Parathyroid adenoma (tissue), 2 donors: ENCODE measurements at regions not wholly inside any gene's neighbourhood (a gene's known extent, or its start where the extent isn't known, plus 50 kb on each side); places are given as distances from the start of the nearest gene placed in this dataset.

Experiments
- H2AFZ ChIP-seq: fragments of 300-600 bp; sonication (generic); one replicate; pipeline ENCODE4 v1.7.0; 2017; ENCODE audit warnings: antibody characterized with exemption, mild to moderate bottlenecking
- H3K27ac ChIP-seq: fragments of 300-600 bp; sonication (generic); one replicate; pipeline ENCODE4 v1.7.0; 2017
- H3K27me3 ChIP-seq: fragments of 300-600 bp; sonication (generic); one replicate; pipeline ENCODE4 v1.7.0; 2017; ENCODE audit warnings: low read length; ENCODE audit not compliant: control insufficient read depth, insufficient read depth
- H3K36me3 ChIP-seq: fragments of 300-600 bp; sonication (generic); one replicate; pipeline ENCODE4 v1.7.0; 2017; ENCODE audit warnings: low read length; ENCODE audit not compliant: control insufficient read depth, insufficient read depth
- H3K4me1 ChIP-seq: fragments of 300-600 bp; sonication (generic); one replicate; pipeline ENCODE4 v1.7.0; 2017; ENCODE audit warnings: control low read depth
- H3K4me2 ChIP-seq: fragments of 300-600 bp; sonication (generic); one replicate; pipeline ENCODE4 v1.7.0; 2017; ENCODE audit warnings: low read length
- H3K4me3 ChIP-seq: fragments of 300-600 bp; sonication (generic); one replicate; pipeline ENCODE4 v1.7.0; 2017; ENCODE audit warnings: low read depth, low read length
- H3K79me2 ChIP-seq: fragments of 300-600 bp; sonication (generic); one replicate; pipeline ENCODE4 v1.7.0; 2017; ENCODE audit warnings: control low read depth
- H3K9ac ChIP-seq: fragments of 300-600 bp; sonication (generic); one replicate; pipeline ENCODE4 v1.7.0; 2017; ENCODE audit warnings: mild to moderate bottlenecking
- H3K9me3 ChIP-seq: fragments of 300-600 bp; sonication (generic); one replicate; pipeline ENCODE4 v1.7.0; 2017; ENCODE audit warnings: low read length; ENCODE audit not compliant: control insufficient read depth
- CTCF ChIP-seq: fragments of 300-600 bp; sonication (generic); IDR thresholded peaks from one replicate; pipeline ENCODE4 v1.7.0; 2017; ENCODE audit warnings: antibody characterized with exemption, mild to moderate bottlenecking
- donor health status: primary hyperparathyroidism.

- no peak overlapping the region for H3K27ac ChIP-seq
- no peak overlapping the region for H3K4me2 ChIP-seq
- no peak overlapping the region for H3K9ac ChIP-seq
- no peak overlapping the region for H2AFZ ChIP-seq
- H3K79me2 ChIP-seq: no peaks in the 10 kb centered on the region
- no peaks in the 10 kb centered on the region for H3K9me3 ChIP-seq
- no peaks in the 10 kb centered on the region for H3K36me3 ChIP-seq
- H3K27me3 ChIP-seq: no peaks in the 10 kb centered on the region
- H3K4me3 ChIP-seq: no peak overlapping the region
- peaks cover 3% of the 10 kb centered on the region for H3K4me1 ChIP-seq
- no peak for TF ChIP-seq CTCF
These were observed 381.5 kb downstream of the CDH26 start for GRCh38 chr20:60339738-60340137.

GRCh38 chr20:60340232-60340631, 382.0 kb downstream of the CDH26 start:
- no peak overlapping the region for H3K4me3 ChIP-seq
- peaks cover 3% of the 10 kb centered on the region for H3K4me1 ChIP-seq
- no peak overlapping the region for H3K4me2 ChIP-seq
- no peaks in the 10 kb centered on the region for H3K36me3 ChIP-seq
- no peak overlapping the region for H3K27ac ChIP-seq
- TF ChIP-seq CTCF: no peak
- H3K27me3 ChIP-seq: no peaks in the 10 kb centered on the region
- H3K9me3 ChIP-seq: no peaks in the 10 kb centered on the region
- H3K79me2 ChIP-seq: no peaks in the 10 kb centered on the region
- no peak overlapping the region for H2AFZ ChIP-seq
- no peak overlapping the region for H3K9ac ChIP-seq

- H3K9ac ChIP-seq: no peak overlapping the region
- no peak overlapping the region for H3K27ac ChIP-seq
- TF ChIP-seq CTCF: no peak
- no peaks in the 10 kb centered on the region for H3K9me3 ChIP-seq
- no peaks in the 10 kb centered on the region for H3K27me3 ChIP-seq
- no peaks in the 10 kb centered on the region for H3K36me3 ChIP-seq
- H3K79me2 ChIP-seq: no peaks in the 10 kb centered on the region
- peaks cover 3% of the 10 kb centered on the region for H3K4me1 ChIP-seq
- H3K4me3 ChIP-seq: no peak overlapping the region
- no peak overlapping the region for H2AFZ ChIP-seq
- H3K4me2 ChIP-seq: no peak overlapping the region
These were observed 382.8 kb downstream of the CDH26 start for GRCh38 chr20:60341062-60341461.

GRCh38 chr20:60345106-60345505, 386.9 kb downstream of the CDH26 start:
- Histone ChIP-seq H3K9ac (no peak overlapping the region), H3K36me3 (no peaks in the 10 kb centered on the region), H3K79me2 (peaks cover 2% of the 10 kb centered on the region), H3K4me1 (no peaks in the 10 kb centered on the region), H3K9me3 (no peaks in the 10 kb centered on the region), H3K4me2 (no peak overlapping the region), H3K4me3 (no peak overlapping the region), H2AFZ (no peak overlapping the region), H3K27ac (no peak overlapping the region), H3K27me3 (no peaks in the 10 kb centered on the region)
- TF ChIP-seq CTCF: no peak

GRCh38 chr20:60349418-60349817, 391.2 kb downstream of the CDH26 start:
- no peaks in the 10 kb centered on the region for H3K36me3 ChIP-seq
- no peak overlapping the region for H3K27ac ChIP-seq
- H3K9ac ChIP-seq: no peak overlapping the region
- no peak for TF ChIP-seq CTCF
- peaks cover 4% of the 10 kb centered on the region for H3K79me2 ChIP-seq
- no peaks in the 10 kb centered on the region for H3K4me1 ChIP-seq
- H3K4me2 ChIP-seq: no peak overlapping the region
- no peaks in the 10 kb centered on the region for H3K27me3 ChIP-seq
- no peak overlapping the region for H3K4me3 ChIP-seq
- H3K9me3 ChIP-seq: no peaks in the 10 kb centered on the region
- no peak overlapping the region for H2AFZ ChIP-seq
